ENCODE measurements at regions not wholly inside any gene's neighbourhood (a gene's known extent, or its start where the extent isn't known, plus 50 kb on each side); places are given as distances from the start of the nearest gene placed in this dataset.

GRCh38 chr5:66540078-66540477 is 56.1 kb upstream of the MAST4 start:
- ChIA-PET CTCF (interaction anchor here in 1 of 2 donors (0.7 kb wide), 1 partner anchor 116 kb away, joined by 3 read pairs; no protein-coding TSS in a partner anchor), POLR2A (no interaction called here)
- H3K27ac ChIP-seq (ENCODE audit: low read length) = no peak overlapping the region
- Mint-ChIP-seq H3K27ac (no peak overlapping the region), H3K4me1 (no peaks in the 10 kb centered on the region), H3K27me3 (peaks cover 3 to 5% of the 10 kb centered on the region in 2 donors), H3K9me3 (no peaks in the 10 kb centered on the region), H3K36me3 (no peaks in the 10 kb centered on the region), H3K4me3 (no peak overlapping the region)
- no peaks in the 10 kb centered on the region for H3K4me1 ChIP-seq (ENCODE audit: control insufficient read depth in 1 of 2, extremely low read depth in 1 of 2, insufficient read depth in 2 of 2, low read length in 2 of 2)
- no peaks in the 10 kb centered on the region for H3K36me3 ChIP-seq (ENCODE audit: control insufficient read depth in 2 of 2, extremely low read depth in 1 of 2, insufficient read depth in 1 of 2, low read length in 1 of 2)
- WGBS (ENCODE audit: insufficient coverage) = no CpG with 5 or more reads among the region's 2 CpGs
- no peaks in the 10 kb centered on the region for H3K9me3 ChIP-seq
- no peak overlapping the region for H3K4me3 ChIP-seq (ENCODE audit: control insufficient read depth in 1 of 2, extremely low read depth in 1 of 2, low read length in 1 of 2)
- no peaks in the 10 kb centered on the region for H3K27me3 ChIP-seq (replicated peaks in 1 of 2; ENCODE audit: control insufficient read depth in 2 of 2, extremely low read depth in 1 of 2, insufficient read depth in 2 of 2, low read length in 1 of 2)
- DNase-seq = no peak
- ATAC-seq (replicated peaks in 1 of 4) = no peak

GRCh38 chr5:66542711-66543110 is 53.5 kb upstream of the MAST4 start:
- no peak overlapping the region for H3K4me3 ChIP-seq (ENCODE audit: control insufficient read depth in 1 of 2, extremely low read depth in 1 of 2, low read length in 1 of 2)
- H3K27ac ChIP-seq (ENCODE audit: low read length) = no peak overlapping the region
- H3K9me3 Mint-ChIP-seq = peaks cover 0 to 4% (median 3%) of the 10 kb centered on the region in 3 donors
- no peaks in the 10 kb centered on the region for H3K4me1 ChIP-seq (ENCODE audit: control insufficient read depth in 1 of 2, extremely low read depth in 1 of 2, insufficient read depth in 2 of 2, low read length in 2 of 2)
- H3K4me1 Mint-ChIP-seq = no peaks in the 10 kb centered on the region
- DNase-seq (no peak), ATAC-seq (replicated peaks in 1 of 4) (no peak)
- H3K36me3 ChIP-seq (ENCODE audit: control insufficient read depth in 2 of 2, extremely low read depth in 1 of 2, insufficient read depth in 1 of 2, low read length in 1 of 2) = no peaks in the 10 kb centered on the region
- H3K9me3 ChIP-seq = no peaks in the 10 kb centered on the region
- ChIA-PET CTCF (no interaction called here), POLR2A (no interaction called here)
- H3K27ac Mint-ChIP-seq = no peak overlapping the region
- H3K4me3 Mint-ChIP-seq = no peak overlapping the region
- H3K27me3 ChIP-seq (replicated peaks in 1 of 2; ENCODE audit: control insufficient read depth in 2 of 2, extremely low read depth in 1 of 2, insufficient read depth in 2 of 2, low read length in 1 of 2) = no peaks in the 10 kb centered on the region
- no peaks in the 10 kb centered on the region for H3K27me3 Mint-ChIP-seq
- H3K36me3 Mint-ChIP-seq = no peaks in the 10 kb centered on the region
